SK-N-SH (cell line): ENCODE measurements at regions not wholly inside any gene's neighbourhood (a gene's known extent, or its start where the extent isn't known, plus 50 kb on each side); places are given as distances from the start of the nearest gene placed in this dataset.

Source experiments
- CTCF ChIA-PET: fragments of 300-600, 350-600 bp; formaldehyde crosslinking; extraction: SDS; loops from one replicate; lab custom pipeline; 2021; lab: Yijun Ruan, JAX
- POLR2A ChIA-PET: fragments of 350-600 bp; sonication (Branson Sonifier 250); formaldehyde crosslinking; extraction: SDS; loops from one replicate; lab custom pipeline; 2020; ENCODE audit warnings: antibody characterized with exemption, inconsistent platforms; lab: Yijun Ruan, JAX
- DNase-seq: peaks from one replicate; pipeline ENCODE4 v3.0.0; 2012
- H2AFZ ChIP-seq: fragments of 200-600 bp; sonication (generic); 2 replicates; pipeline ENCODE4 v1.8.1; 2016; ENCODE audit warnings: antibody characterized with exemption, mild to moderate bottlenecking, low read depth
- H3F3A ChIP-seq: fragments of 200-600 bp; sonication (generic); replicated peaks from 2 replicates; pipeline ENCODE3; 2016; ENCODE audit warnings: antibody characterized with exemption, mild to moderate bottlenecking; ENCODE audit not compliant: insufficient read depth
- H3K27ac ChIP-seq, 2 experiments: fragments of 200-500 bp in 1 of 2; fragments of 200-600 bp in 1 of 2; sonication (Bioruptor generic) in 1 of 2; sonication (generic), shearing (Covaris generic) in 1 of 2; 2 replicates each; pipeline versions ENCODE4 v1.5.1 to v1.6.1; 2014 to 2016; ENCODE audit warnings: low read depth in 2 of 2, inconsistent platforms in 1 of 2, low read length in 1 of 2, mild to moderate bottlenecking in 1 of 2, mixed read lengths in 1 of 2
- H3K27me3 ChIP-seq: fragments of 200-600 bp; sonication (generic), shearing (Covaris generic); 2 replicates; pipeline ENCODE4 v1.6.1; 2016; ENCODE audit warnings: mixed run types; ENCODE audit not compliant: insufficient read depth
- H3K36me3 ChIP-seq, 2 experiments: fragments of 200-500 bp in 1 of 2; fragments of 200-600 bp in 1 of 2; sonication (Bioruptor generic) in 1 of 2; sonication (generic) in 1 of 2; replicated peaks in 1 of 2; 2 replicates each; pipeline versions ENCODE3 to v1.5.1; 2014 to 2016; ENCODE audit warnings: low read length in 1 of 2, mild to moderate bottlenecking in 1 of 2; ENCODE audit not compliant: insufficient read depth in 2 of 2, control insufficient read depth in 1 of 2
- H3K4me1 ChIP-seq, 2 experiments: fragments of 200-500 bp in 1 of 2; fragments of 200-600 bp in 1 of 2; sonication (Bioruptor generic) in 1 of 2; sonication (generic), shearing (Covaris generic) in 1 of 2; 2 replicates each; pipeline versions ENCODE4 v1.5.1 to v1.6.1; 2014 to 2016; ENCODE audit warnings: low read depth in 1 of 2, low read length in 1 of 2, mixed run types in 1 of 2; ENCODE audit not compliant: insufficient read depth in 2 of 2, control insufficient read depth in 1 of 2
- H3K4me2 ChIP-seq: fragments of 200-600 bp; sonication (generic), shearing (Covaris generic); 2 replicates; pipeline ENCODE4 v1.6.1; 2017; ENCODE audit warnings: mixed run types
- H3K4me3 ChIP-seq, 2 experiments: fragments of 200-500 bp in 1 of 2; fragments of 200-600 bp in 1 of 2; sonication (Bioruptor generic) in 1 of 2; sonication (generic), shearing (Covaris generic) in 1 of 2; 2 replicates each; pipeline versions ENCODE4 v1.5.1 to v1.8.1; 2014 to 2016; ENCODE audit warnings: low read depth in 2 of 2, inconsistent platforms in 1 of 2, low read length in 1 of 2, mild to moderate bottlenecking in 1 of 2, mixed read lengths in 1 of 2, moderate library complexity in 1 of 2
- H3K79me2 ChIP-seq: fragments of 200-600 bp; sonication (generic); 2 replicates; pipeline ENCODE4 v1.8.1; 2017; ENCODE audit warnings: mild to moderate bottlenecking; ENCODE audit not compliant: insufficient read depth
- H3K9ac ChIP-seq: fragments of 200-600 bp; sonication (generic); 2 replicates; pipeline ENCODE4 v1.6.1; 2017; ENCODE audit warnings: mixed run types
- H3K9me2 ChIP-seq: fragments of 200-600 bp; sonication (generic); 2 replicates; pipeline ENCODE4 v1.6.1; 2017; ENCODE audit warnings: mixed run types
- H3K9me3 ChIP-seq: fragments of 200-600 bp; sonication (generic); 2 replicates; pipeline ENCODE4 v1.6.1; 2017; ENCODE audit warnings: mixed run types, mild to moderate bottlenecking, moderate library complexity
- H4K20me1 ChIP-seq: fragments of 200-600 bp; sonication (generic); 2 replicates; pipeline ENCODE4 v1.6.1; 2017; ENCODE audit warnings: mild to moderate bottlenecking, mixed run types; ENCODE audit not compliant: insufficient read depth
- ELF1 ChIP-seq: IDR thresholded peaks from 2 replicates; pipeline ENCODE4 v1.4.0; 2012
- EP300 ChIP-seq, 2 experiments: IDR thresholded peaks; 2 replicates each; pipeline versions ENCODE4 v1.4.0 to v1.6.1; 2012; ENCODE audit warnings: borderline replicate concordance in 1 of 2, low read depth in 1 of 2, low read length in 1 of 2
- FOSL2 ChIP-seq: IDR thresholded peaks from 2 replicates; pipeline ENCODE4 v1.4.0; 2012; ENCODE audit warnings: low read depth, mild to moderate bottlenecking, moderate library complexity, borderline replicate concordance
- MXI1 ChIP-seq: IDR thresholded peaks from 2 replicates; pipeline ENCODE4 v1.6.1; 2012; ENCODE audit warnings: mild to moderate bottlenecking, low read depth, low read length, improper control_type of control experiment
- RAD21 ChIP-seq: IDR thresholded peaks from 2 replicates; pipeline ENCODE4 v1.6.1; 2012; ENCODE audit warnings: mild to moderate bottlenecking, low read length
- RCOR1 ChIP-seq: fragments of 150-350 bp; IDR thresholded peaks from 2 replicates; pipeline ENCODE4 v1.6.1; 2017; ENCODE audit warnings: antibody characterized with exemption, low read length
- SIN3A ChIP-seq: IDR thresholded peaks from 2 replicates; pipeline ENCODE4 v1.6.1; 2012; ENCODE audit warnings: low read depth, mild to moderate bottlenecking, low read length, moderate library complexity, borderline replicate concordance
- TCF12 ChIP-seq: IDR thresholded peaks from 2 replicates; pipeline ENCODE4 v1.4.0; 2012
- TEAD4 ChIP-seq: IDR thresholded peaks from 2 replicates; pipeline ENCODE4 v1.4.0; 2012; ENCODE audit warnings: mild to moderate bottlenecking, borderline replicate concordance; ENCODE audit not compliant: insufficient read depth
- WGBS: methylation state at CpG from one replicate; pipeline ENCODE4 v1.1.6; 2017; ENCODE audit warnings: low lambda C conversion rate; 5-methylcytosine and 5-hydroxymethylcytosine counted together
- TF ChIP-seq, protein P1 (sequence below): IDR thresholded peaks from 2 replicates; pipeline ENCODE4 v1.6.1; 2012; ENCODE audit warnings: mild to moderate bottlenecking, low read depth, low read length, moderate library complexity

DNA sequence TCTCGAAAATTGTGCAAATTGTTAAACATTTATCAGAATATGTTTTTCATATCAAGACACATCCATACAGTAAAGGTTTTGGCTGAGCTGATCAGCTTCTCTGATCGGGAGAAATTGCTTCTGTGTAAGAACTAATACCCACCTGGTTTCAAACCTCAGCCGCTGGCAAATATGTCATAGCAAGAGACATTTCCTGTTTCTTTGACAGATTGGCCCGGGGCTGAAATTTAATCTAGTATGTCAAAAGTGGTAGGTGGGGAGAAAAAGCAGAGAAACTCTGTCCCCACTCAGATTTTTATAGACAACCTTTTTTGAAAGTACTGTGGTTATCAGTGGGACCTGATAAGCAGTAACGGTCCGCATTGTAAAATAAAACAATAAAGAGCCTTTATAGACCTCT lies 88.8 kb upstream of the SLC24A5 start:
- no peak overlapping the region for H3K9ac ChIP-seq
- H3K4me2 ChIP-seq: no peak overlapping the region
- no peaks in the 10 kb centered on the region for H3K36me3 ChIP-seq
- no peaks in the 10 kb centered on the region for H3F3A ChIP-seq
- CTCF ChIA-PET: no interaction called here
- H3K27me3 ChIP-seq: no peaks in the 10 kb centered on the region; the same call in 1 of the 2 replicates
- DNase-seq: peak; percentile 21
- no peak overlapping the region for H3K4me3 ChIP-seq
- no peak overlapping the region for H3K27ac ChIP-seq
- H3K9me2 ChIP-seq: no peaks in the 10 kb centered on the region
- no peak overlapping the region for H2AFZ ChIP-seq
- no peaks in the 10 kb centered on the region for H3K79me2 ChIP-seq
- no peaks in the 10 kb centered on the region for H4K20me1 ChIP-seq
- TF ChIP-seq RAD21 (no peak), SIN3A (no peak), EP300 (IDR thresholded peaks at IDR 0.05; ENCODE audit: borderline replicate concordance in 1 of 2, low read depth in 1 of 2, low read length in 1 of 2) (peak in 1 of 2 experiments; percentile 58; a peak in 2 of 4 replicates), FOSL2 (no peak)
- TF ChIP-seq, all 33 proteins: peak for 1
- H3K4me1 ChIP-seq: peaks cover 0 to 2% of the 10 kb centered on the region in 2 experiments; a peak in 2 of 4 replicates
- POLR2A ChIA-PET: no interaction called here
- 39% methylated on average over 6 of the region's 6 CpGs for WGBS
- H3K9me3 ChIP-seq: no peaks in the 10 kb centered on the region

DNA sequence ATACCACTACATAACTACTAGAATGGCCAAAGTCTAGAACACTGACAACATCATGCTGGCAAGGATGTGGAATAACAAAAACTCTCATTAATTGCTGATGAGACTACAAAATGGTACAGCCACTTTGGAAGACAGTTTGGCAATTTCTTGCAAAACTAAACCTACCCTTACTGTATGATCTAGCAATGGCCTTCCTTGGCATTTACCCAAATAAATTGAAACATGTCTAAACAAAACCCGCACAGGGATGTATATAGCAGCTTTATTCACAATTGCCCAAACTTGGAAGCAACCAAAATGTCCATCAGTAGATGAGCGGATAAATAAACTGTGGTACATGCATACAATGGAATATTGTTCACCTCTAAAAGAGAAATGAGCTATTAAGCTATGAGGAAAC lies 87.9 kb upstream of the SLC24A5 start:
- H3K9ac ChIP-seq: no peak overlapping the region
- no peaks in the 10 kb centered on the region for H3F3A ChIP-seq
- ChIA-PET CTCF (no interaction called here), POLR2A (no interaction called here)
- WGBS: 46% methylated on average over 2 of the region's 2 CpGs
- no peak overlapping the region for H3K4me2 ChIP-seq
- H3K4me3 ChIP-seq: no peak overlapping the region
- H2AFZ ChIP-seq: no peak overlapping the region
- TF ChIP-seq, protein P1, sequence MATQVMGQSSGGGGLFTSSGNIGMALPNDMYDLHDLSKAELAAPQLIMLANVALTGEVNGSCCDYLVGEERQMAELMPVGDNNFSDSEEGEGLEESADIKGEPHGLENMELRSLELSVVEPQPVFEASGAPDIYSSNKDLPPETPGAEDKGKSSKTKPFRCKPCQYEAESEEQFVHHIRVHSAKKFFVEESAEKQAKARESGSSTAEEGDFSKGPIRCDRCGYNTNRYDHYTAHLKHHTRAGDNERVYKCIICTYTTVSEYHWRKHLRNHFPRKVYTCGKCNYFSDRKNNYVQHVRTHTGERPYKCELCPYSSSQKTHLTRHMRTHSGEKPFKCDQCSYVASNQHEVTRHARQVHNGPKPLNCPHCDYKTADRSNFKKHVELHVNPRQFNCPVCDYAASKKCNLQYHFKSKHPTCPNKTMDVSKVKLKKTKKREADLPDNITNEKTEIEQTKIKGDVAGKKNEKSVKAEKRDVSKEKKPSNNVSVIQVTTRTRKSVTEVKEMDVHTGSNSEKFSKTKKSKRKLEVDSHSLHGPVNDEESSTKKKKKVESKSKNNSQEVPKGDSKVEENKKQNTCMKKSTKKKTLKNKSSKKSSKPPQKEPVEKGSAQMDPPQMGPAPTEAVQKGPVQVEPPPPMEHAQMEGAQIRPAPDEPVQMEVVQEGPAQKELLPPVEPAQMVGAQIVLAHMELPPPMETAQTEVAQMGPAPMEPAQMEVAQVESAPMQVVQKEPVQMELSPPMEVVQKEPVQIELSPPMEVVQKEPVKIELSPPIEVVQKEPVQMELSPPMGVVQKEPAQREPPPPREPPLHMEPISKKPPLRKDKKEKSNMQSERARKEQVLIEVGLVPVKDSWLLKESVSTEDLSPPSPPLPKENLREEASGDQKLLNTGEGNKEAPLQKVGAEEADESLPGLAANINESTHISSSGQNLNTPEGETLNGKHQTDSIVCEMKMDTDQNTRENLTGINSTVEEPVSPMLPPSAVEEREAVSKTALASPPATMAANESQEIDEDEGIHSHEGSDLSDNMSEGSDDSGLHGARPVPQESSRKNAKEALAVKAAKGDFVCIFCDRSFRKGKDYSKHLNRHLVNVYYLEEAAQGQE: no peak
- TF ChIP-seq MXI1 (no peak), RCOR1 (no peak), ELF1 (no peak), TEAD4 (no peak), TCF12 (no peak), EP300 (IDR thresholded peaks at IDR 0.05; ENCODE audit: borderline replicate concordance in 1 of 2, low read depth in 1 of 2, low read length in 1 of 2) (no peak)
- H3K79me2 ChIP-seq: no peaks in the 10 kb centered on the region
- no peaks in the 10 kb centered on the region for H3K9me3 ChIP-seq
- no peaks in the 10 kb centered on the region for H3K36me3 ChIP-seq
- no peaks in the 10 kb centered on the region; the same call in 1 of the 2 replicates for H3K27me3 ChIP-seq
- peaks cover 0 to 2% of the 10 kb centered on the region in 2 experiments; a peak in 2 of 4 replicates for H3K4me1 ChIP-seq
- H4K20me1 ChIP-seq: no peaks in the 10 kb centered on the region
- no peaks in the 10 kb centered on the region for H3K9me2 ChIP-seq
- H3K27ac ChIP-seq: no peak overlapping the region
- DNase-seq: no peak
